Stimulated activated memory B cell treated with anti-CD40 and anti-IgM and Interleukin-4, amounts not matched to agents 10 μg/mL and 1 μg/mL and 100 μg/mL, for 72 hours (primary cell): ENCODE measurements at regions not wholly inside any gene's neighbourhood (a gene's known extent, or its start where the extent isn't known, plus 50 kb on each side); places are given as distances from the start of the nearest gene placed in this dataset.
"Not testable (repeated sequence)": the region's sequence is repeated elsewhere in the genome, so short reads cannot be mapped to it uniquely, and the experiment has no call there.

ENCODE experiments used
- ATAC-seq: fragments of 150-1000 bp; cut with Tn5 transposase; 2 replicates; pipeline ENCODE4 v1.10.0; 2021
- H3K27ac Mint-ChIP-seq: one replicate; pipeline ENCODE4 v1.8.0; 2022; ENCODE audit warnings: mild to moderate bottlenecking, mixed read lengths
- H3K27me3 Mint-ChIP-seq: one replicate; pipeline ENCODE4 v1.8.0; 2022; ENCODE audit warnings: mixed read lengths
- H3K36me3 Mint-ChIP-seq: one replicate; pipeline ENCODE4 v1.8.0; 2022; ENCODE audit warnings: mixed read lengths
- H3K4me1 Mint-ChIP-seq: one replicate; pipeline ENCODE4 v1.8.0; 2022; ENCODE audit warnings: mixed read lengths
- H3K4me3 Mint-ChIP-seq: one replicate; pipeline ENCODE4 v1.8.0; 2022; ENCODE audit warnings: mild to moderate bottlenecking, moderate library complexity, mixed read lengths
- H3K9me3 Mint-ChIP-seq: one replicate; pipeline ENCODE4 v1.8.0; 2022; ENCODE audit warnings: mixed read lengths

GRCh38 chr6:142016666-142017065, 116.1 kb upstream of the GJE1 start:
- H3K9me3 Mint-ChIP-seq, H3K4me3 Mint-ChIP-seq, H3K36me3 Mint-ChIP-seq, H3K27ac Mint-ChIP-seq, ATAC-seq, H3K4me1 Mint-ChIP-seq, H3K27me3 Mint-ChIP-seq: not testable (repeated sequence)

GRCh38 chr6:142015463-142015862, 117.3 kb upstream of the GJE1 start:
- ATAC-seq, H3K4me1 Mint-ChIP-seq, H3K36me3 Mint-ChIP-seq, H3K27me3 Mint-ChIP-seq, H3K27ac Mint-ChIP-seq, H3K4me3 Mint-ChIP-seq, H3K9me3 Mint-ChIP-seq: not testable (repeated sequence)

- no peaks in the 10 kb centered on the region for H3K9me3 Mint-ChIP-seq
- H3K27me3 Mint-ChIP-seq: no peaks in the 10 kb centered on the region
- H3K4me1 Mint-ChIP-seq: no peaks in the 10 kb centered on the region
- no peak overlapping the region for H3K27ac Mint-ChIP-seq
- H3K4me3 Mint-ChIP-seq: no peak overlapping the region
- no peaks in the 10 kb centered on the region for H3K36me3 Mint-ChIP-seq
- ATAC-seq: no peak
Observed at GRCh38 chr6:142015011-142015410, 117.7 kb upstream of the GJE1 start.

DNA sequence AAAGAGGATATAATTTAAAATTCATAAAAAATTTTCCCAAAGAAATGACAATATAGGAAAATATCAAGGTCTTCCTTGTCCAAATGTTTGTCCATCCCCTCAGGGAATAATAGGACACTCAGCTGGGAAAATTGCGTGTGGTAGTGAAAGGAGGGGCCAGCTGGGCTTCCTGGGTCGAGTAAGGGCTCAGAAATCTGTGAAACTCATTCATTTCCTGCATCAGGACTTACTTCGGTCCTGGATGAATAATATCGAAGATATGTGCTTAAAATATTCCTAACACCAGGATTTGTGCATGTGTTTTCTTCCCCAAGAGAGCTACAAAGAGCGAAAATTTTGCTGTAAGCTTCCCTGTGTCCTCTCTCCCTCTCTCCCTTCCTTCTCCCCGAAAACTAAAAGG, 118.2 kb upstream of the GJE1 start:
- Mint-ChIP-seq H3K9me3 (no peaks in the 10 kb centered on the region), H3K4me3 (no peak overlapping the region), H3K27ac (no peak overlapping the region), H3K36me3 (no peaks in the 10 kb centered on the region), H3K27me3 (no peaks in the 10 kb centered on the region), H3K4me1 (no peaks in the 10 kb centered on the region)
- ATAC-seq: no peak

GRCh38 chr6:142013875-142014495, 118.7 kb upstream of the GJE1 start:
- Mint-ChIP-seq H3K36me3 (no peaks in the 10 kb centered on the region), H3K9me3 (no peaks in the 10 kb centered on the region), H3K27ac (no peak overlapping the region), H3K27me3 (no peaks in the 10 kb centered on the region), H3K4me1 (no peaks in the 10 kb centered on the region), H3K4me3 (no peak overlapping the region)
- ATAC-seq: no peak

DNA sequence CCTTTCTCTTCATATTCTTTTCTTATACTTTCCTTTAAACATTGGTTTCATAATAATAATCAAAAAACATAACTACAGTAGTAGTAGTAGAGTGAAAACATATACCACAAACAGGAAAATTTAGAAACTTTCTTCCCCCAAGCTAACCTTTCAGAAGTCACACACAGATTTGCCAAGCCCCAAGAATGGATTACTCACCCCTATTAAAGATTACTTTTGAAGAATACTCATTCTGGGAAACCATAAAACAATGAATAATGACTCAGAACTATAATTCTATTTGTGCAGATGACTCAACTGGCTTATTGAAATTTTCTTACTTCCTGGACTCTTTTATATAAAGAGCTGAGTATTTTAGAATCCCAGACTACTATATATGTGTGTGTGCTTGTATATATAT, 119.4 kb upstream of the GJE1 start:
- no peak overlapping the region for H3K27ac Mint-ChIP-seq
- no peak overlapping the region for H3K4me3 Mint-ChIP-seq
- no peaks in the 10 kb centered on the region for H3K27me3 Mint-ChIP-seq
- H3K4me1 Mint-ChIP-seq: no peaks in the 10 kb centered on the region
- H3K9me3 Mint-ChIP-seq: no peaks in the 10 kb centered on the region
- H3K36me3 Mint-ChIP-seq: no peaks in the 10 kb centered on the region
- ATAC-seq: no peak

DNA sequence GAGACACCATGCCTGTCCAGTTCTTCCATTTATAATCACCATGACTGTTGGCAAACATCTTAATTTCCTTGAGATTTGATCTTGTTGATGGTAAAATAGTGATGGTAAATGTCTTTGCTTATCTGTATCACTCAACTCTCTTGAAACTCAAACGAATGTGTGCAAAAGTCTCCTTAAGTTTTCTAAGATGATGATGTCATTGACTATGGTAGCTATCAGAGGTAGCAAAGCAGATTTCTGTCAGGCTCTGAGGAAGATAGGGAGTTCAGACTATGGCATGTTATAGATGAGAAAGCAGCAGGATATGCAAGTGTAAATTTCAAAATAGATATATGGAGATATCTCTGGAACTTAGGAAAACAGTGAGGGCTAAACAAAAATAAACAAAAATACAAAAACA, 121.0 kb upstream of the GJE1 start:
- no peak overlapping the region for H3K4me3 Mint-ChIP-seq
- no peaks in the 10 kb centered on the region for H3K27me3 Mint-ChIP-seq
- H3K27ac Mint-ChIP-seq: no peak overlapping the region
- H3K36me3 Mint-ChIP-seq: no peaks in the 10 kb centered on the region
- no peaks in the 10 kb centered on the region for H3K4me1 Mint-ChIP-seq
- ATAC-seq: no peak
- no peaks in the 10 kb centered on the region for H3K9me3 Mint-ChIP-seq

DNA sequence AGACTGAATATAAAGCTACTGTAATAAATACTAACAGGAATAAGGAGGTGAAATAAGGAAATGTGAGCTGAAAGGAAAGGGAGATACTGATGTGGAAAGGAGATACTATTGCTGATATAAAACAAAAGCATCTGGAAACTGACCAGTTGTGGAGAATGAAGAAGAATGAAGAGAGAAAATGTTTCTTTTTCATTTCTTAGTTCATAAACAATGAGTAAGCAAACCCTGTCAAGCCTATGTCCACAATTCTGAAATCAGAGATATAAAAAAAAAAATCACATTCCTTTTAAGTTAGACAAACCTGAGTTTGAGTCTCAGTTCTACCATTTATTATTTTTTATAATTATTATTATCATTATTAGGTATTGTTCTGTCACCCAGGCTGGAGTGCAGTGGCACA, 121.6 kb upstream of the GJE1 start:
- Mint-ChIP-seq H3K27me3 (no peaks in the 10 kb centered on the region), H3K9me3 (no peaks in the 10 kb centered on the region), H3K36me3 (no peaks in the 10 kb centered on the region), H3K4me3 (no peak overlapping the region), H3K27ac (no peak overlapping the region), H3K4me1 (no peaks in the 10 kb centered on the region)
- no peak for ATAC-seq

- H3K9me3 Mint-ChIP-seq: no peaks in the 10 kb centered on the region
- H3K4me3 Mint-ChIP-seq: no peak overlapping the region
- no peaks in the 10 kb centered on the region for H3K4me1 Mint-ChIP-seq
Observed at GRCh38 chr6:142009647-142010046, 123.1 kb upstream of the GJE1 start.

DNA sequence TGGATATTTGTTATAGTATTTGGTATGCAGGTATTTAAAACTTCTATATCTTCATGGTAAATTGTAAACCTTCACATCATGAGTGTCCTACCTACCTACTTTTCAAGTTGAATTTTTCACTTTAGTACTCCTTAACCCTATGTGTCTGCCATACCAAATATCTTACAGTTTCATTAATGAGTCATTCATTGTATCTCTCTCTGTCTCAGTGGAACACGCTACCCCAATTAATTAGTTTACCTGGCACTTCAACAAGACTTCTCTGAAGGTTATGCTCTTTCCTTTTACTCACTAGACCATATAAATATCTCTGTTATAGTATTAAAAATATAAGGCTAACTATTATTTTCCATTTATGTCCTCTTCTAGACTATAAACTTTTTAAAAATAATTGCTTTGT, 123.9 kb upstream of the GJE1 start:
- Mint-ChIP-seq H3K27me3 (no peaks in the 10 kb centered on the region), H3K4me3 (no peak overlapping the region), H3K36me3 (no peaks in the 10 kb centered on the region), H3K27ac (no peak overlapping the region), H3K4me1 (no peaks in the 10 kb centered on the region), H3K9me3 (no peaks in the 10 kb centered on the region)
- no peak for ATAC-seq

More at GRCh38 chr6:142009647-142010046, 123.1 kb upstream of the GJE1 start:
- ATAC-seq: no peak
- Mint-ChIP-seq H3K36me3 (no peaks in the 10 kb centered on the region), H3K27ac (no peak overlapping the region), H3K27me3 (no peaks in the 10 kb centered on the region)

DNA sequence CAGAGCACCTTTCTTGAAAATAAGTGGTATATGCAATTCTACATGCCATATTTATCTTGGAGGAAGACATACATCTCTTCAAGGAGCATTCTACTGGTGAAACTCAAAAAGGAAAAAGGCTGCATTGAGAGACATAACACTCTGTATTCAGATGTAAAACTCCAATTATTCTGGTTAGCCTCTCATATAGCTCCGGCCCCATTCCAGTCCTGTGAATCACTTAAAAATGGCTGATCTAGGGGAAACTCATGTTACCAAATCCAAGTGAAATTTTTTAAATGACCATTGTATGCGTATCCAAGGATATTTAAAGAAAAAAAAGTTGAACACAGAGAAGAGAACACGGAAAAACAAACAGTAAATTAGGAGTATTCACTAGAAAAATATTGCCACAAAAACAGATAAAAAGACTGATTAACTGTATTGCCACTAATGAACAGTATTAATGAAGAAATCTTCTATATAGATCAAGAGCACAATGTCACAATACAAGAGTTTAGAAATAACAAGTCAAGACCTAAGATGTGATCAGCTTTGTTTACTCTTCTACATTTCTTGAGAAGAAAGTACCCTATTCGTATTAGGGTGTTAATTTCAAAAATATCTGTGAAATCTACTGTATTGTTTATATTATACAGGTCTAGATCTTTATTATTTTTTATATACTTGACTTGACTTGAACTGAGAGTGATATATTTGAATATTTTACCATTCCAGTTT, 124.5 kb upstream of the GJE1 start:
- Mint-ChIP-seq H3K9me3 (no peaks in the 10 kb centered on the region), H3K27me3 (no peaks in the 10 kb centered on the region), H3K4me1 (no peaks in the 10 kb centered on the region), H3K27ac (no peak overlapping the region), H3K36me3 (no peaks in the 10 kb centered on the region), H3K4me3 (no peak overlapping the region)
- no peak for ATAC-seq

- ATAC-seq: no peak
- no peak overlapping the region for H3K27ac Mint-ChIP-seq
- no peaks in the 10 kb centered on the region for H3K36me3 Mint-ChIP-seq
- no peaks in the 10 kb centered on the region for H3K9me3 Mint-ChIP-seq
- no peak overlapping the region for H3K4me3 Mint-ChIP-seq
- no peaks in the 10 kb centered on the region for H3K27me3 Mint-ChIP-seq
- no peaks in the 10 kb centered on the region for H3K4me1 Mint-ChIP-seq
Observed at GRCh38 chr6:142005021-142005420, 127.7 kb upstream of the GJE1 start.

DNA sequence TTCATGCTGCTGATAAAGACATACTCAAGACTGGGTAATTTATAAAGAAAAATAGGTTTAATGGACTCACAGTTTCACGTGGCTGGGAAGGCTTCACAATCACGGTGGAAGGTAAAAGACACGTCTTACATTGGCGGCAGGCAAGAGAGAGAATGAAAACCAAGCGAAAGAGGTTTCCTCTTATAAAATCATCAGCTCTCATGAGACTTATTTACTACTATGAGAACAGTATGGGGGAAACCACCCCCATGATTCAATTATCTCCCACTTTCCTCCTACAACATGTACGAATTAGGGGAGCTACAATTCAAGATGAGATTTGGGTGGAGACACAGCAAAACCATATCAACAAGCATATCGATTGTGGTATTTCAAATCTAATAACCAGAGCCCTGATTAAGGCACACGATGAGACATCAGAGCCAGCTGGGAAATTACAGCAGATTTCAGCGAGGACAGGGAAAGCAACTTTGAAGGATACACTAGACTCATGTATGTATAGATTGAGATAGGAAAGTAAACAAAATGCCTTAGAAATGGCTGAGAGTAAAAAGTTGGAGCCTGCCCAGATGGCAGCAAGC, 129.8 kb upstream of the GJE1 start:
- no peak for ATAC-seq
- H3K4me3 Mint-ChIP-seq: no peak overlapping the region
- H3K27me3 Mint-ChIP-seq: no peaks in the 10 kb centered on the region

GRCh38 chr6:141996823-141997222, 135.9 kb upstream of the GJE1 start:
- H3K36me3 Mint-ChIP-seq: no peaks in the 10 kb centered on the region
- ATAC-seq: no peak
- no peaks in the 10 kb centered on the region for H3K27me3 Mint-ChIP-seq
- no peak overlapping the region for H3K27ac Mint-ChIP-seq
- H3K9me3 Mint-ChIP-seq: peaks cover 15% of the 10 kb centered on the region
- H3K4me1 Mint-ChIP-seq: no peaks in the 10 kb centered on the region
- H3K4me3 Mint-ChIP-seq: no peak overlapping the region

More for the DNA sequence above, 129.8 kb upstream of the GJE1 start:
- H3K36me3 Mint-ChIP-seq: no peaks in the 10 kb centered on the region
- H3K4me1 Mint-ChIP-seq: no peaks in the 10 kb centered on the region
- H3K27ac Mint-ChIP-seq: no peak overlapping the region
- peaks cover 7% of the 10 kb centered on the region for H3K9me3 Mint-ChIP-seq

DNA sequence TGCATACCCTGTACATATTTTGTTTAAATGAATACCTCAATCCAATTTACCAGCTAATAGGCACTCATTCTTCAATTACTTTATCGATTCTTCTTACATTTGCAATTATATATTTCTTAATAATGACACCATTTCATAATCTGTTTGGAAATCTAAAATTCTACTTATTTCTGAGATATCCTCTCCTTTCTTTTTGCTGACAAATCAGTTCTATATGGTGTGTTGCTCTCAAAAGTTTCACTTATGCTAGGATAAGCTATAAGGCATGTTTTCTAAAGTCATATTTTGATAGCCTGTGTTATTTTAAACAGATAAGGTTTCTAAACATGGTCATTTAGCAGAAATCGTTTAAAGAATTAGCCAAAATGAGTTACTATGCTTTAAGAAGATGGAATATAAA, 140.6 kb upstream of the GJE1 start:
- ATAC-seq: no peak
- no peaks in the 10 kb centered on the region for H3K4me1 Mint-ChIP-seq
- H3K4me3 Mint-ChIP-seq: no peak overlapping the region
- H3K27me3 Mint-ChIP-seq: no peaks in the 10 kb centered on the region
- peaks cover 8% of the 10 kb centered on the region for H3K9me3 Mint-ChIP-seq
- no peak overlapping the region for H3K27ac Mint-ChIP-seq
- no peaks in the 10 kb centered on the region for H3K36me3 Mint-ChIP-seq

GRCh38 chr6:141990840-141991239, 141.9 kb upstream of the GJE1 start:
- Mint-ChIP-seq H3K27me3 (no peaks in the 10 kb centered on the region), H3K9me3 (peaks cover 5% of the 10 kb centered on the region), H3K27ac (no peak overlapping the region), H3K36me3 (no peaks in the 10 kb centered on the region), H3K4me3 (no peak overlapping the region), H3K4me1 (no peaks in the 10 kb centered on the region)
- no peak for ATAC-seq
